ENCODE measurements at regions not wholly inside any gene's neighbourhood (a gene's known extent, or its start where the extent isn't known, plus 50 kb on each side); places are given as distances from the start of the nearest gene placed in this dataset.

DNA sequence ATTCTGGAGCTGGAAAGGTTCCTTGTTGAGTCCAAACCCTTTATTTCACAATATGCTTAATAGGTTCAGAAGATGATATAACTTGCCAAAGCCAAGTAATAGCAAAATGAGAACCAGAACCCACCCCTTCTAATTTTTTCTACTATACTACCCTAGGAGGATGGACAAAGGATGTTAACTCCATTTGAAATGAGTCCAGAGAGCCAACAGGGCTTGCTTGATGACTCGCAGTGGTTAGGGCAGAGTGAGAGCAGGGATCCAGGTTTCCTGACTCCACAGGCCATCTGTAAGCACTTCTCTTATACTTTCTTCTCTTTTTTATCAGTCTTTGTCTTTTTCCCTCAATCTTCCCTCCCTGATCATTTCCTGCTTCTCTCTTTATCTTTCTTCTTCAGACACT is 668.1 kb downstream of the MED13L start:
- Histone ChIP-seq H3F3A (ENCODE audit: low read depth) (peaks cover 6% of the 10 kb centered on the region), H2AFZ (replicated peaks) (no peak overlapping the region), H3K9ac (no peak overlapping the region), H3K27me3 (no peaks in the 10 kb centered on the region), H3K4me2 (no peak overlapping the region), H3K27ac (no peak overlapping the region), H3K4me1 (peaks cover 15% of the 10 kb centered on the region), H3K36me3 (no peaks in the 10 kb centered on the region), H4K20me1 (ENCODE audit: low read depth) (no peaks in the 10 kb centered on the region), H3K4me3 (no peak overlapping the region), H3K79me2 (ENCODE audit: low read depth) (no peaks in the 10 kb centered on the region), H3K9me3 (ENCODE audit: low read depth) (no peaks in the 10 kb centered on the region)
- no peak overlapping the region for H3K27ac Mint-ChIP-seq
- H3K4me3 Mint-ChIP-seq: no peak overlapping the region
- no peaks in the 10 kb centered on the region for H3K4me1 Mint-ChIP-seq
- DNase-seq (ENCODE audit: low spot score): no peak
- no peaks in the 10 kb centered on the region for H3K9me3 Mint-ChIP-seq
- no peaks in the 10 kb centered on the region for H3K27me3 Mint-ChIP-seq (ENCODE audit: insufficient read depth, low read depth)
- TF ChIP-seq, protein P1, sequence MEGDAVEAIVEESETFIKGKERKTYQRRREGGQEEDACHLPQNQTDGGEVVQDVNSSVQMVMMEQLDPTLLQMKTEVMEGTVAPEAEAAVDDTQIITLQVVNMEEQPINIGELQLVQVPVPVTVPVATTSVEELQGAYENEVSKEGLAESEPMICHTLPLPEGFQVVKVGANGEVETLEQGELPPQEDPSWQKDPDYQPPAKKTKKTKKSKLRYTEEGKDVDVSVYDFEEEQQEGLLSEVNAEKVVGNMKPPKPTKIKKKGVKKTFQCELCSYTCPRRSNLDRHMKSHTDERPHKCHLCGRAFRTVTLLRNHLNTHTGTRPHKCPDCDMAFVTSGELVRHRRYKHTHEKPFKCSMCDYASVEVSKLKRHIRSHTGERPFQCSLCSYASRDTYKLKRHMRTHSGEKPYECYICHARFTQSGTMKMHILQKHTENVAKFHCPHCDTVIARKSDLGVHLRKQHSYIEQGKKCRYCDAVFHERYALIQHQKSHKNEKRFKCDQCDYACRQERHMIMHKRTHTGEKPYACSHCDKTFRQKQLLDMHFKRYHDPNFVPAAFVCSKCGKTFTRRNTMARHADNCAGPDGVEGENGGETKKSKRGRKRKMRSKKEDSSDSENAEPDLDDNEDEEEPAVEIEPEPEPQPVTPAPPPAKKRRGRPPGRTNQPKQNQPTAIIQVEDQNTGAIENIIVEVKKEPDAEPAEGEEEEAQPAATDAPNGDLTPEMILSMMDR (IDR thresholded peaks at IDR 0.05): no peak
- no peak for TF ChIP-seq EZH2 (IDR thresholded peaks at IDR 0.05)
- no peaks in the 10 kb centered on the region for H3K36me3 Mint-ChIP-seq

GRCh38 chr12:115606040-115606439 is 671.5 kb downstream of the MED13L start:
- Mint-ChIP-seq H3K9me3 (no peaks in the 10 kb centered on the region), H3K36me3 (no peaks in the 10 kb centered on the region), H3K4me3 (no peak overlapping the region)

GRCh38 chr12:115598871-115599811 is 678.4 kb downstream of the MED13L start:
- no peaks in the 10 kb centered on the region for H3K79me2 ChIP-seq (ENCODE audit: low read depth)
- Mint-ChIP-seq H3K4me1 (peaks cover 4% of the 10 kb centered on the region), H3K36me3 (no peaks in the 10 kb centered on the region), H3K9me3 (no peaks in the 10 kb centered on the region), H3K27me3 (ENCODE audit: insufficient read depth, low read depth) (peaks cover 3% of the 10 kb centered on the region), H3K27ac (no peak overlapping the region), H3K4me3 (no peak overlapping the region)
- no peaks in the 10 kb centered on the region for H3K27me3 ChIP-seq
- no peak overlapping the region for H2AFZ ChIP-seq (replicated peaks)
- H3K27ac ChIP-seq: no peak overlapping the region
- H3K4me3 ChIP-seq: no peak overlapping the region
- peaks cover 12% of the 10 kb centered on the region for H3K4me1 ChIP-seq
- H4K20me1 ChIP-seq (ENCODE audit: low read depth): no peaks in the 10 kb centered on the region
- H3K9ac ChIP-seq: no peak overlapping the region
- TF ChIP-seq EZH2 (IDR thresholded peaks at IDR 0.05) (no peak), EZH2phosphoT487 (IDR thresholded peaks at IDR 0.05) (no peak)
- TF ChIP-seq, protein P1 (IDR thresholded peaks at IDR 0.05): no peak
- no peaks in the 10 kb centered on the region for H3F3A ChIP-seq (ENCODE audit: low read depth)
- no peaks in the 10 kb centered on the region for H3K36me3 ChIP-seq
- H3K9me3 ChIP-seq (ENCODE audit: low read depth): no peaks in the 10 kb centered on the region
- DNase-seq (ENCODE audit: low spot score): peak; percentile 50
- H3K4me2 ChIP-seq: peak overlapping the region; percentile 52

More at GRCh38 chr12:115606040-115606439, 671.5 kb downstream of the MED13L start:
- TF ChIP-seq EZH2phosphoT487 (IDR thresholded peaks at IDR 0.05) (no peak), EZH2 (IDR thresholded peaks at IDR 0.05) (no peak)
- TF ChIP-seq, protein P1 (IDR thresholded peaks at IDR 0.05): no peak
- Histone ChIP-seq H4K20me1 (ENCODE audit: low read depth) (no peaks in the 10 kb centered on the region), H3K9ac (no peak overlapping the region), H3K79me2 (ENCODE audit: low read depth) (no peaks in the 10 kb centered on the region), H2AFZ (replicated peaks) (no peak overlapping the region), H3K4me1 (peaks cover 15% of the 10 kb centered on the region), H3K4me3 (no peak overlapping the region), H3K27me3 (no peaks in the 10 kb centered on the region), H3K36me3 (no peaks in the 10 kb centered on the region), H3K4me2 (peak overlapping the region; percentile 23), H3K27ac (no peak overlapping the region), H3K9me3 (ENCODE audit: low read depth) (no peaks in the 10 kb centered on the region), H3F3A (ENCODE audit: low read depth) (peaks cover 6% of the 10 kb centered on the region)
- peak; percentile 71 for DNase-seq (ENCODE audit: low spot score)
- Mint-ChIP-seq H3K27ac (no peak overlapping the region), H3K27me3 (ENCODE audit: insufficient read depth, low read depth) (no peaks in the 10 kb centered on the region), H3K4me1 (no peaks in the 10 kb centered on the region)
